ENCODE measurements at regions not wholly inside any gene's neighbourhood (a gene's known extent, or its start where the extent isn't known, plus 50 kb on each side); places are given as distances from the start of the nearest gene placed in this dataset.
A peak's percentile ranks its signal among the peaks of the same experiment; 100 is the strongest.
"Not testable (repeated sequence)": the region's sequence is repeated elsewhere in the genome, so short reads cannot be mapped to it uniquely, and the experiment has no call there.

GRCh38 chr4:103982454-103982853 lies 262.7 kb upstream of the TACR3 start:
- no peak for DNase-seq

- DNase-seq: no peak
Measured at GRCh38 chr4:103948244-103949018, 228.6 kb upstream of the TACR3 start.

- no peak for DNase-seq
Measured at GRCh38 chr4:103947617-103948016, 227.8 kb upstream of the TACR3 start.

GRCh38 chr4:103946621-103947268 lies 227.0 kb upstream of the TACR3 start:
- not testable (repeated sequence) for DNase-seq

GRCh38 chr4:103938488-103938887 lies 218.7 kb upstream of the TACR3 start:
- no peak for DNase-seq

GRCh38 chr4:103936653-103937145 lies 216.9 kb upstream of the TACR3 start:
- DNase-seq: no peak

GRCh38 chr4:103934178-103934789 lies 214.5 kb upstream of the TACR3 start:
- DNase-seq: peak; percentile 3

- no peak for DNase-seq
Measured at GRCh38 chr4:103928370-103928769, 208.6 kb upstream of the TACR3 start.

- no peak for DNase-seq
Measured at GRCh38 chr4:103923551-103923950, 203.8 kb upstream of the TACR3 start.

GRCh38 chr4:103918214-103918613 lies 198.4 kb upstream of the TACR3 start:
- no peak for DNase-seq

GRCh38 chr4:103915224-103915869 lies 195.6 kb upstream of the TACR3 start:
- no peak for DNase-seq

GRCh38 chr4:103907414-103907813 lies 187.6 kb upstream of the TACR3 start:
- no peak for DNase-seq

- no peak for DNase-seq
Measured at GRCh38 chr4:103904123-103904522, 184.3 kb upstream of the TACR3 start.

GRCh38 chr4:103902730-103903129 lies 182.9 kb upstream of the TACR3 start:
- no peak for DNase-seq

- no peak for DNase-seq
Measured at GRCh38 chr4:103895876-103896465, 176.2 kb upstream of the TACR3 start.

- no peak for DNase-seq
Measured at GRCh38 chr4:103892586-103892985, 172.8 kb upstream of the TACR3 start.

GRCh38 chr4:103887191-103887590 lies 167.4 kb upstream of the TACR3 start:
- DNase-seq: no peak

GRCh38 chr4:103885152-103885551 lies 165.4 kb upstream of the TACR3 start:
- DNase-seq: no peak

- DNase-seq: no peak
Measured at GRCh38 chr4:103867311-103867710, 147.5 kb upstream of the TACR3 start.

- no peak for DNase-seq
Measured at GRCh38 chr4:103853627-103854026, 133.8 kb upstream of the TACR3 start.

GRCh38 chr4:103853146-103853545 lies 133.4 kb upstream of the TACR3 start:
- DNase-seq: no peak

GRCh38 chr4:103845075-103845474 lies 125.3 kb upstream of the TACR3 start:
- no peak for DNase-seq

GRCh38 chr4:103842637-103843239 lies 123.0 kb upstream of the TACR3 start:
- no peak for DNase-seq
